ENCODE measurements at regions not wholly inside any gene's neighbourhood (a gene's known extent, or its start where the extent isn't known, plus 50 kb on each side); places are given as distances from the start of the nearest gene placed in this dataset.

- TF ChIP-seq CTCF (IDR thresholded peaks at IDR 0.05; ENCODE audit: low read depth, low read length) (no peak), POLR2A (IDR thresholded peaks at IDR 0.05; ENCODE audit: extremely low read depth, insufficient read length) (no peak), MAX (IDR thresholded peaks at IDR 0.05; ENCODE audit: low read depth, low read length) (no peak)
Measured at GRCh38 chr2:78648558-78648957, 376.9 kb upstream of the REG3G start.

Data from NB4 (cell line).